HG03097 (cell line): ENCODE measurements at regions not wholly inside any gene's neighbourhood (a gene's known extent, or its start where the extent isn't known, plus 50 kb on each side); places are given as distances from the start of the nearest gene placed in this dataset.

Experiments
- ATAC-seq: cut with Tn5 transposase; IDR thresholded peaks from one replicate; pipeline ENCODE4 v1.9.1; 2021; ENCODE audit not compliant: unreplicated experiment, low FRiP score

DNA sequence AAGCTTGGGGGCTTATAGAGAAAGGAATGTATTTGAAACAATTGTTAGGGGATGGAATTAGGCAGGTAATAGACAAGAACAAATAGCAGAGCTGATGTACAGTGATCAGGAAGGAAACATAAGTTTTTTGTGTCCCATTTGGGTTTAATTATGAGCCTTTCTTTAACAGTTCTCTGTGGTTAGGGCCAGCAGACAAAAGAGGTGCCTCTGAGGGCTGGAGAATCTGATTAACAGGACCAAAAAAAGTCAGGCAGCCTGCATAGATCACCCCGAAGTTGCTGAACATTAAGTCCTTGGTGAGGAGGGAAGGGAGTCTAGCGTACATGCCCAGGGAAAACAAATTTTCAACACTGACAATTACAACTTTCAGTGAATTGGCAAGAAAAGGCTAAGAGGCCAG lies 88.6 kb upstream of the SPRED1 start:
- ATAC-seq: no peak

DNA sequence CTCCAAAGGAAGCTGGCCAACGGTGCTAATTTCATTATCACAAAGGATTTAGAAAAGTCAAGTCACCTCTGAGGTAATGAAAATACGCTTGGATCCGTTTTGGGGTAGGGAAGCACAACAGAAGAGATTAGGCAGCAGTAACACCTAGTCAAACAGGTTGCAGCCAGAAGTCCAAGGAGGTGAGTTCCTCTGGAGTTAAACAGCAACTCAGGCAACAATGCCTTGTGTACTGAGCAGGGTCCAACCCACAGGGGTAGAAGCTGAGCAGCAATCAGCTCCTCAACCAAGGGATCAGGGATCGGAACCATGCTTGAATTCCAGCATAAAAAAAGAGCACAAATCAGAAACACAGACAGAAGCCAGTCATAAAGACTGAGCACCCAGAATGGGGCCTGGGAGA lies 88.1 kb upstream of the SPRED1 start:
- no peak for ATAC-seq

DNA sequence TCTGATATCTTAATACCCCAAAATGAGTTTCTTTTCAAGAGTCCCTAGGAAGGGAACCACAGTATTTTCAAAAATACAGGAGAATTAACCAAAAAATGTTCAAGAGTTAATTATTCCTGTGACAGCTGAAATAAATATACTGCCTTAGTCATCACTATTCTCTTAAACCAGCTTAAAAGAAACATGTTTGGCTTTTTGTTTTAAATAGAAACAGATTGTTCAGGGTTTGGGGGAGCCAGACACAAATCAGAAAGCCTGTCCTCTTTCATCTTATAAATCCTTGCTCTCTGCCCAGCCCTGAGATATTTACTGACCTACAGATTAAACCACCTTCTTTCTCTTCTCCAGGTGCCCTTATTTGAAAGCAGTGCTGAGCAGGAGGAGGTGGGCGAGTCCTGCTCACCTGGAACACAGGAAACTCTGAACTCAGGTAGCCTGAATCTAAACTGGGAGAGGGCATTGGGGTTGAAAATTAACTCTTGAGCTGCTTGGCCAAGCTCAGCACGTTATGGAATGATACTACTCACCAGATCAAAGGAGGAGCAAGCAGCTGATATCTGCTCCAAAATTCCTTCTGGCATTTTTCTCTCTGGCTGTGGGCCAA lies 84.1 kb upstream of the SPRED1 start:
- no peak for ATAC-seq

DNA sequence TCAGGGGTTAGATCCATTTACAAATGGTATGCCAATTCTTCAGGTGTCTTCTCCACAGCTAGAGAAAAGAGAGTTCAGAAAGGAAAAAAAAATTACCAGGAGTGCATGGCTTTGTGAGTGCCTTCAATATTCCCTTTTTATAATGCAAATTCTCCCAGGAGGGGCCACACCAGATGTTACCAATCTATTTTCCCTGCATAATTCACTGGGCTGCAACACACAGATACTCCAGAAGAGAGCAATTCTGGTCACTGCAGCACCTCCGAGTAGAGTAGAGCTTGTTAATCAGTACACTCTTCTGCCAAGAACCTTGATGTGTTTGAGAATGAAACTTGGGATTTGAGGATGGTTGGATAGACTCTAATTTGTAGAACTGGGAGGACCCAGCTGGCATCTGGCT lies 80.7 kb upstream of the SPRED1 start:
- no peak for ATAC-seq

DNA sequence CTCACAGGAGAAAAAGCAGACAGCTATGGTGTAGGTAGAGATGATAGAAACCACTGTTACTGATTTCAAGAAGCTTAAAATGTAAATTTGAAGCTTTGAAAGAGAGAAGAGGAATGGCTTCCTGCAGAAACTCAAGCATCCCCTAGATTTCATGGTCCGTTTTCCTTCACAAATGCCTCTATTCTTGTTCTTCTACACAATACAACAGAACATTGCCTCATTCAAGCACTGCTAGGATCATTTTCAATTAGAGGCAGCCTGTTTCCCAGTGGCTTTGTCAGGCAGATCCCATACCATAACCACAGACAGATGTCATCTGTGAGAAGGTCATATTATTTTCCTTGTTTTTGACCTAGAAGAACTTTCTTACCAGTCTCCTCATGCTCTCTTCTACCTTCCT lies 77.9 kb upstream of the SPRED1 start:
- no peak for ATAC-seq

DNA sequence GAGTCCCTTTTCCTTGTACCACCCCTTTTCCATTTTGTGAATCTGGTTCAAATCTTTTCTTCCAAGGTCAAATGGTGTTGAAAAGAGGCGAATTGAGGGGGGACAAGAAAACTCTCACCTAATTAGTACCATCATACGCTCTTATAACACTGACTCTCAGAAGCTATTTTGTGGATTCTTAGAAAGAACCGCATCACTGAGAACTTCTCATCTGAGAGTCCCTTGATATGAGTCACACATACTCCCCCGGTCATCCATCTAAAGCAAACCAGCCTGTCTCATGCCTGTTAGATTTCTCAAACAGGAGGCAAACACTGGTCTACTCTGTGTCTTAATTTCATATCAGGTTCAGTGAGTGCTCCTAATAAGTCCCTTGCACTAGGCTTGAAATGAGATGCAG lies 76.5 kb upstream of the SPRED1 start:
- no peak for ATAC-seq

DNA sequence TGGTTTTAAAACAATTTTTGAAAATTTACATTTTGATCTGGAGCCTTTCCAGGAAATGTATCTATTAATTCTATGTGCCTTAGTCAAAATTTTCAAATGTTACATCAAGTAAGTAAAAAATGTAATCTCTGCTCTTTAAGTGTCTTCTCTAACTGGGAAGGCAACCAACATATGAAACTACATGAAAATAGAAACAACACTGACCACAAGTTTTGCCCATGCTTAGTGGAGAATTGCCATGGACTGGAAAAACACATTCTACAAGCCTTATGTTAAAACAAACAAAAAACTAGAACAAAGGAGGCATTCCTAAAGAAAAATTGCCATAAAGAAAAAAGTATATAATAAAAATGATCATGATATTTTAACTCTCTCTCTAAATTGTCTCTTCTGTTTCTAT lies 75.9 kb upstream of the SPRED1 start:
- ATAC-seq: no peak

DNA sequence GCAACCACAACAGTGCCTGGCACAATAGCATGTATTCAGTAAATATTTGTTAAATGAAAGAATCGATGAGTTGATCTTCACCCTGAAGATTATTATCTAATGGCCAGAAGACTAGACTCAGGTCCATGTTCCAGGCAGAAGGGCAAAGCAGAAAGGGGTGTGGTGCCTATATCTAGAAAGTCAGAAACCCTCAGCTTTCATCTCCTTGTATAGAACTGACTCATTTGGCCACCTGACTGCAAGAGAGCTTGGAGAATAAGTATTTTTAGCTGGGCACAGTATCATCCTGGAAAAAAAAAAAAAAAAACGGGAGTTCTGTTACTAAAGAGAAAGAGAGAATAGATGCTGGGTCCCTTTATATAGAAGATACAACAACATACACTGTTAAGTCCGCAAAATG lies 69.7 kb upstream of the SPRED1 start:
- no peak for ATAC-seq

DNA sequence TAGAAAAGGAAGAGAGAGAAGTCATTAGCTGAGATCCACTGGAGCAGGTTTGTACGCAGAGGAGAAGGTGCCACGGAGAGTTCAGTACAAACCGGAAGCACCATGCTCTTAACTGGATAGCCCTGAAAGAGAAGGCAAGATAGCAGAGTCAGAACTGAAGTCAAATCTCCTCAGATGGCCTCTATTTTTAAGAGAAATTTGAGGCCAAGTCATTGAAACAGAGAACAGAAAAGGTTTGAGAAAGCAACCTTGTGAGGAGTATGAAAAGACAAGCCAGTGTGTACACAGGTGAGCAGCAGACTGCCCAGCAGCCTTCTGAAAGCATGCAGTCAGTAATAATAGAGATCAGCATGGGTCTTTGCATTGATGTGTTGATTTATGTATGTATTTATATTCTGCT lies 66.1 kb upstream of the SPRED1 start:
- ATAC-seq: no peak

DNA sequence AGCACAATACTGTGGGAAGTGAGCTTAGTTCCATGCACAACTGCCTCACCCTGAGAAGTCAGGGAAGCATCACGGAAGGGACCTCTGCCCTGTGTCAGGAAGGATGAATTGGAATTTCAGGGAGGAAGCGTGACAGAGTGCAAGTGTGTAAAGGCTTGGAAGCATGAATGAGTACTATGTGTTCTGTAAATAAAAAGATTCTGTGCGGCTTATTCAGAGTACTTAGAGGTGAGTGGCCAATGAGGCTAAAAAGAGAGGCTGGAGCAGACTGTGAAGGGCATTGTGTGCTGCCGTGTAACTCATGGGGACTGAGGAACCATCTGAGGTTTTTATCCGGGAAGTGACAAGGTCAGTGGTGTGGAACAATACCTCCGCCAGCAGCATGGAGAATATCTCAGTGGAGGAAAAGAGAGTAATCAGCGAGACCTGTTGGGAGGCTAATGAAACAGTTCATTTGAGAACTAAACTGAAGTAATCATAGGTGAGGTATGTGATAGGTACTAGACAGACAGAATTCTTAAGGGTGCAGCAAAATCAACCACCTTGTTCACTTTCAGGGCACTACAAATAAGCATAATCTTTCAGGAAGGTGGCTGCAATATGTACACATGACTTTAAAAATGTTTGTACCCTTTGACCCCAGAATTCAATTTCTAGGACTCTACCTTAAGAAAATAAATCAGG lies 64.9 kb upstream of the SPRED1 start:
- ATAC-seq: no peak

DNA sequence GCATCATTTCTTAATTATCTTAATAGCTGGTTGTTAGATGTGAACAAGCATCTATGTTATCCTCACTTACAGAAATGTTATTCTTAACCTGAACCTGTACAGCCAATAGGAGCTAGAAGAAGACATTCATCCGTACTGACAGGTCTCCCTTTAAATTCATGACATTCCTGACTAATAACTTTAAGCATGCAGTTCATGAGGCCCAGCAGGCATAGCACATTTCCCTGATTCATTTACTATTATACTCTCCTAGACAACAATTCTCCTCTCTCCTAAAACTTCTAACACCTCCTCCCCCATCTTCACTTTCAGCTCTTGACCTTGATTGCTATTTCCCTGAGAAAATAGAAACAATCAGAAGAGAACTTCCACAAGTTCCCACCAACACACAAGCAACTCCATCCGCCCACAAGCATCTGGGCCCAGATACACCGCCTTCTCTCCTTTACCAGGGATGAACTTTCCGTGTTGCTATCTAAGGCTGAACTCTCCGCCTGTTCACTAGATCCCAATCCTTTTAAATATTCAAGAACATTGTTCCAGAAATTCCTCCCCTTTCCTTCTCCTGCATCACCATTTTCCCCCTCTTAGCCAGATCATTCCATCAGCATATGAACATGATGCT lies 62.9 kb upstream of the SPRED1 start:
- no peak for ATAC-seq

DNA sequence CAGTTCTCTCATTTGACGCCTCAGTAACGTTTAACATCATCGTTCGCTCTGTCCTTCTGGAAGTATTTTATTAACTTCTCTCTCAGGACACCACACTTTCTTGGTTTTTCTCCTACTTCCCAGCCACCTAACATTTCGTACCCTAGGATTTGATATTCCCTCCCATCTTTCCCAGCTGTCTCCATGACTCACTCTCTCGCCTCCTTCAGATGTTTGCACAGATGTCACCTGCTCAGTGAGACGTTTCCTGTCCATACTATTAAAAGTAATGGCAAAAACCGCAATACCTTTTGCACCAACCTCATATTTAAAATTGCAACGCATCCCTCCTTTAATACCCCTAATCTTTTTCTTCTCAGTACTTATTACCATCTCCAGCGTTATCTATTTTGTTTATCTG lies 62.1 kb upstream of the SPRED1 start:
- no peak for ATAC-seq

DNA sequence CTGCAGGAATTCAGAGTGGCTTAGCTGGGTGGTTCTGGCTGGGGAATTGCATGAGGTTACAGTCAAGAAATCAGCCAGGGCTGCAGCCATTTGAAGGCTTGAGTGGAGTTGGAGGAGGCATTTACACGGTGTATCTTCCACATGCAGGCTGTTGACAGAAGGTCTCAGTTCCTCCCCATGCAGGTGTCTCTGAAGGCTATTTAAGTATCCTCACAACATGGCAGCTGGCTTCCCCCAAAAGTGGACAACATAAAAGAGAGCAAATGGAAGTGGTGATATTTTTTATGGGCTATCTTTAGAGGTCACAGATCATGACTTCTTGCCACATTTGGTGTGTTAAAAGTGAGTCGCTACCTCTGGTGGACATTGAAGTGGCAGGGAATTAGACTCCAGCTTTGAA lies 60.1 kb upstream of the SPRED1 start:
- no peak for ATAC-seq

DNA sequence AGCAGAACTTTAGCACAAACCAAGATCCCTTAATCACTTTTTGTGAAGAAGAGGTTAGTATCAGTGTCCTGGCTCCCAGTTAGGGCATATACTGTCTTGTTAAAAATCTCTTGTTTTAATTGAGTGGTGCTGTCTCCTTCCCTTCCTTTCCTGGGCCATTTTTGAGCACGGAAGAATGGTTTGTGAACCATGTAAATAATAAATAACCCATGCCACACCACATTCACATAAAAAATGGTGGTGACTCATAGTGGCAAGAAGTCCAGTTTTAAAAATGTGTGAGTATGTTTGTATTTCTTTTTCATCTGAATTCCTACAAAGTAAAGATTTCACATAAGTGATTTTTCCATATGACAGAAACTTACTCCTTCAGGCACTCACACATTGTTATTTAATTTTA lies 59.1 kb upstream of the SPRED1 start:
- ATAC-seq: no peak

DNA sequence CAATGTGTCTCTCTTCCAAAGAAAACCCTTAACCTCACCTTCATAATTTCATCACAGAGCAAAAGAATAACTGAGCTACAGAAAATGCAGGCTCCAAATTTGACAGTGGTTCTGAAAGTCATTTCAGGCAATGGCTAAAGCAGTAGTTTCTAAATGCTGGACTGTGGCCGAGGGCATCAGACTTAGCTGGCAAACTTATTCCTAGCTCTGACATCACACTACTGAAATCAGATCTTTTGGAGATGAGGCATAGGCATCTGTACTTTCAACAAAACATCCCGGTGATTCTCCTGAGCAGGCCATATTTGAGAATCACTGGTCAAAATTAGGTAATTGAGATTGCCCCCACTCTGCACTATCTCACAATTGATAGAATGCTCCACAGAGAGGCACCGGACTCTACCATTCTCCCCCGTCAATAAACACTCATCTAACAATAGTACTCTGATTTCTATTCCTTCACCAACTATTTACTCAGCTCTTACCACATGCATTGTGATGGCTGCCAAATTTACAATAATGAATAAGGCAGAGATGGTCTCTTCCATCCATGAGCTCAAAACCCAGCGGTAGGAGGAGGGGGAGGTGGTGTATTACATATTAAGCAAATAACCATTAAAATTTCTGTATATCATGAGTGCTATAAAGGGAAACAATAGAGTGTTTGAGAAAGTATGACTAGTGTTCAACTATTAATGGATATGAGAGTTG lies 57.3 kb upstream of the SPRED1 start:
- ATAC-seq: no peak

DNA sequence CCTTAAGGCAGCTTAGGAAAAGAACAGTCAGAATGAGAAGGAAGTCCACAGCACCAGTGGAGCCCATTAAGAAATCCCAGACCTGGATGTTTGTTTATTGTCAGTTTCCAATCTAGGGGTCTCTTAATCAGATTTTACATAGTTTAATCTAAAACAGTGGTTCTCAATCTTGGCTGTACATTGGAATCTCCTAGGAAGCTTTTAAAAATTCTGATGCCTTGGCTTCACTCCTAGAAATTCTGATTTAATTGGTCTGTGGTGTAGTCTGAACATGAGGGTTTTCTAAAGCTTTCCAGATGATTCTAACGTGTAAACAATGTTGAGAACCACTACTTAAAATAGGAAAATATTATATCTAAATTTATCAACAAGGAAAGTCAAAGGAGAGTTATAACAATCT lies 56.6 kb upstream of the SPRED1 start:
- no peak for ATAC-seq

DNA sequence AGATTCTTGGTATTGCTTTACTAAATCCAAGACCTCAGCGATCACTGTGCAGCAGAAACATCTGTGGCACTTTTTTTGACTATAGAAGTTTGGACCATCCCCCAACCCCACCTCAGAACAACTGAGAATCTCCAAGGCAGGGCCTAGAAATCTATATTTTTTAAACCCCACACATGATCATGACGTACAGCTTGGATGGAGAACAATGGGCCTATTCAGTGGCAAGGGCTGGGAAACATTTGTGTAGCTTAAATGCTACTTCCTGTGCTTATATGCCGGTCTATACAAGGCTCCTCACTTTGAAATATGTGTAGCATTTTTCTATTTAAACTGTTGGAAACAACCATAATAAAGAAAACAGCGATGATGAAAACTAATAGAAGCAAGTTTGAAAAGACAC lies 55.1 kb upstream of the SPRED1 start:
- ATAC-seq: no peak

DNA sequence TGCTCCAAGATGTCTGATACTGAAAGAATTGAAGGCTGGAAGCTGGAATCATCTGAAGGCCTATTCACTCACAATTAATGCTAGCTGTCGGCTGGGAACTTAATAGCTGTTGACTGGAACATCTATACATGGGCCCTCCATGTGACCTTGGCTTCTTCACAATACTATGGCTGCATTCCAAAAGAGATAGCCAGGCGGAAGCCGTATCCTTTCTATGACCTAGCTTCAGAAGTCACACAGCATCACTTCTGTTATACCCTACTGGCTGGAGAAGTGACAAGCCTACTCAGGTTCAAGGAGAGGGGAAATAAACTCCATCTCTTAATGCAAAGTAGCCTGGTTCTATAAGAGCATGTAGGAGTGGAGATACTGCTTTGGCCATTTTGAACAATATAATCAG lies 50.9 kb upstream of the SPRED1 start:
- ATAC-seq: no peak

DNA sequence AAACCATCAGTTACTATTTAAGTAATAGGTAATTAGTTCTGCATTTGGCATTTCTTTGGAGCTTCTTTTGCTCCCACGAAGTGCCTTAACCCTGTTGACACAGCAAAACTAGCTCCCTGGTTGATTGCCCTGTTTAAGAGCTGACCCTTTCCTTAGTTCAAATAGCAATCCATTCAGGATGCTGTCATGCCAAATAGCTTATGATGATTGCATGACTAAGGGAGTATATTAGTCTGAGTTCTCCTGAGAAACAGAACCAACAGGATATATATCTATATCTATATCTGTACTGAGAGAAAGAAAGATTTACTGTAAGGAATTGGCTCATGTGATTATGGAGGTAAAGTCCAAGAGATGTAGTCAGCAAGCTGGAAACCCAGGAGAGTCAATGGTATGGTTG lies 50.3 kb upstream of the SPRED1 start:
- no peak for ATAC-seq
